Suprapubic skin (tissue), 4 donors: ENCODE measurements at regions not wholly inside any gene's neighbourhood (a gene's known extent, or its start where the extent isn't known, plus 50 kb on each side); places are given as distances from the start of the nearest gene placed in this dataset.

Experiments
- POLR2A ChIP-seq, 2 donors: fragments of 450-650 bp; IDR thresholded peaks; one replicate each; pipeline ENCODE4 v1.6.1; 2017; ENCODE audit warnings: antibody characterized with exemption in 2 of 2, mild to moderate bottlenecking in 2 of 2, moderate library complexity in 2 of 2
- POLR2AphosphoS5 ChIP-seq, 3 donors: sonication (generic); formaldehyde crosslinking; IDR thresholded peaks; one replicate each; pipeline ENCODE4 v1.6.1; 2017; ENCODE audit warnings: antibody characterized with exemption in 3 of 3
- TF ChIP-seq, protein P1 (sequence below), 2 donors: fragments of 200-600 bp in 1 of 2; fragments of 450-650 bp in 1 of 2; sonication (generic) in 1 of 2; IDR thresholded peaks; one replicate each; pipeline ENCODE4 v1.5.1; 2016 to 2019; ENCODE audit warnings: antibody characterized with exemption in 2 of 2, mild to moderate bottlenecking in 1 of 2, moderate library complexity in 1 of 2

DNA sequence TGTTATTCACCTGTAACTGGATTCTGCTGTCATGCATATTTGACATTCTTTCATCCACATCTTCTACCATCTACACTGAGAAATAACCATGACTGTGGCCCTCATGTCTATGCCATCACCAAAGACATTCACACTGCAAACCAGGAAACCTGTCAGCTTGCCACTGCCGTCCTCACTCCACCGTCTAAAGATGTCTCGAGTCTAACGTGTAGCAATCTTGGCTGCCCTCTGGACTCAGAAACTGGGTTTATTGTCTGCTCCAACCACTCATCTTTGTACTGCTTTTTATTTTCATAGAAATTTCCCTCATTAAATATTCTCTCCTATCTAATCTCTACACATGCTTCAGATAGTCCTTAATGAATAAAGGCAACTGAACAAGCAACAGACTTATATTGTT lies 57.1 kb downstream of the CRYGS start:
- TF ChIP-seq POLR2A (IDR thresholded peaks at IDR 0.05) (no peak), POLR2AphosphoS5 (IDR thresholded peaks at IDR 0.05) (no peak)
- TF ChIP-seq, protein P1, sequence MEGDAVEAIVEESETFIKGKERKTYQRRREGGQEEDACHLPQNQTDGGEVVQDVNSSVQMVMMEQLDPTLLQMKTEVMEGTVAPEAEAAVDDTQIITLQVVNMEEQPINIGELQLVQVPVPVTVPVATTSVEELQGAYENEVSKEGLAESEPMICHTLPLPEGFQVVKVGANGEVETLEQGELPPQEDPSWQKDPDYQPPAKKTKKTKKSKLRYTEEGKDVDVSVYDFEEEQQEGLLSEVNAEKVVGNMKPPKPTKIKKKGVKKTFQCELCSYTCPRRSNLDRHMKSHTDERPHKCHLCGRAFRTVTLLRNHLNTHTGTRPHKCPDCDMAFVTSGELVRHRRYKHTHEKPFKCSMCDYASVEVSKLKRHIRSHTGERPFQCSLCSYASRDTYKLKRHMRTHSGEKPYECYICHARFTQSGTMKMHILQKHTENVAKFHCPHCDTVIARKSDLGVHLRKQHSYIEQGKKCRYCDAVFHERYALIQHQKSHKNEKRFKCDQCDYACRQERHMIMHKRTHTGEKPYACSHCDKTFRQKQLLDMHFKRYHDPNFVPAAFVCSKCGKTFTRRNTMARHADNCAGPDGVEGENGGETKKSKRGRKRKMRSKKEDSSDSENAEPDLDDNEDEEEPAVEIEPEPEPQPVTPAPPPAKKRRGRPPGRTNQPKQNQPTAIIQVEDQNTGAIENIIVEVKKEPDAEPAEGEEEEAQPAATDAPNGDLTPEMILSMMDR (IDR thresholded peaks at IDR 0.05) = no peak
